Ureter (tissue), 1 donor: ENCODE measurements at regions not wholly inside any gene's neighbourhood (a gene's known extent, or its start where the extent isn't known, plus 50 kb on each side); places are given as distances from the start of the nearest gene placed in this dataset.
"Not testable (repeated sequence)": the region's sequence is repeated elsewhere in the genome, so short reads cannot be mapped to it uniquely, and the experiment has no call there.

Experiments
- DNase-seq: peaks from one replicate; pipeline ENCODE4 v3.0.0-alpha.2; 2020; ENCODE audit warnings: low spot score
- donor health status: DM: yes; HTN: yes; CAD: no.

DNA sequence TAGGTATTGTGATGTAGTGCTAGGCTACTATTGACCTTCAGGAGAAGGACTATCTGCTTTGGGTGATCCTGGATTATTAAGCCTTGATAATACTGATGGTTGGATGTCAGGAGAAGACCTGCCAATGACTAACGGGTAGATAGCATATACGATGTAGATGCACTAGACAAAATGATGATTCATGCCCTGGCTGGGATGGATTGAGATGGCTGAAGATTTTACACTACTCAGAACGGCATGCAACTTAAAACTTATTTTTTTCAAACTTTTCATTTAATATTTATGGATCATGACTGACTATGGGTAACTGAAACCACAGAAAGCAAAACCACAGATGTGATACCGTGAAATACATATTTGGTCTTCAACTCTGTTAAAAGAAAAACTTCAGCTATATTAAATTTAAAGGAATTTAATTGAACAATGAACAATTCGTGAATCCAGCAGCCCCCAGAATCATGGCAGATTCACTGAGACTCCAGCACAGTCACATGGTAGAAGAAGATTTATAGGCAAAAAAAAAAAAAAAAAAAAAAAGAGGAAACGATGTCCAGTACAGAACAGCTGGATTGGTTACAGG lies 124.6 kb upstream of the CDK13 start:
- DNase-seq, result no peak

DNA sequence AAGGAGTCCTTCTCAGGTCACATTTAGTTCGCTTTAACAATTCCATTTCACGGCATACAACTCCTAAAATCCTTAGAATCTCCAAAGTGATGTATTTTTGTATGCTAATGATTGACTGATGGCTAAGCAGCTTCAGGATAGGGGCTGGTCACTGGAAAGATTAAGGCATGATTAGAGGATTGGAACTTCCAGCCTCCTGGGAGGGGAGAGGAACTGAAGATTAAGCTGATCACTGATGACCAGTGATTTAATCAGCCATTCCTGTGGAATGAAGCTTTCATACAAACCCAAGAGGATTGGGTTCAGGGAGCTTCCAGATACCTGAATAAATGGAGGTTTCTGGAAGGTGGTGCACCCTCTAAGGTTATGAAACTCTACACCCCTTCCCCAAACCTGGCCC lies 123.9 kb upstream of the CDK13 start:
- DNase-seq, result no peak

DNA sequence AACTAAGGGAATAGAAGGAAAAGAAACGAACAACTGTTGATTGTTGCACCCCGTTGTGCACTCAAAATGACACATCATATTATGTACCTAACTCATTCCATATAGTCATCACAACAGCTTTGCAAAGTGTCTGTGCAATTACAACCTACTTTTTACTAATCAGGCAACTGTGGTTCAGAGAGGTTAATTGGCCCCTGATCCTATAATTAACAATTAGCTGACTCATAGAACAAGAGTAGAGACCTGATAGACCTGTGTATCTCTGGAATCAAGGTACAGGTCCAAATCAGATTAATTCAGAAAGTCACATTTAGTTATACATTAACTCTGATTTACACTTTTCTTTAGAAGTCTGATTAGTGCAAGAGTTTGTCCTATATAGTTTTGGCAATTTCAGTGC lies 122.5 kb upstream of the CDK13 start:
- no peak for DNase-seq

DNA sequence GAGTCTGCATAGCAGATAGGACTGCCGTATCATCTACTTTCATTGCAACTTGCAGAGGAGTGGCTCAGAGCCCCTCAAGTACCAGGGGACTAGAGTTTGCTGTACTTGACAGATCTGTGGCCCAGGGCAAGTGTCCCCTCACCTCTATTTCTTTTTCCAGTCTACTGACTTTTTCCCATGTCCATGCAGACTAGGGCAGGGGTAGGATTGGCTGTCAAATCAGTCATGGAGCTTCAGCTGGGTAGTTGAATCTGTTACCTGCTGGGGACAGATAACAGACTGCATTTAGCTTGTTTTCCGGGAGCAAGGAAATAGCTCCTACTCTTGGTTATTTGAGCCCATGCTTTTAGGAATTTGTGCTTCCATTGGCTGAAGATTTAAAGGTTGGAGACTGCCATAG lies 121.0 kb upstream of the CDK13 start:
- DNase-seq, result no peak

DNA sequence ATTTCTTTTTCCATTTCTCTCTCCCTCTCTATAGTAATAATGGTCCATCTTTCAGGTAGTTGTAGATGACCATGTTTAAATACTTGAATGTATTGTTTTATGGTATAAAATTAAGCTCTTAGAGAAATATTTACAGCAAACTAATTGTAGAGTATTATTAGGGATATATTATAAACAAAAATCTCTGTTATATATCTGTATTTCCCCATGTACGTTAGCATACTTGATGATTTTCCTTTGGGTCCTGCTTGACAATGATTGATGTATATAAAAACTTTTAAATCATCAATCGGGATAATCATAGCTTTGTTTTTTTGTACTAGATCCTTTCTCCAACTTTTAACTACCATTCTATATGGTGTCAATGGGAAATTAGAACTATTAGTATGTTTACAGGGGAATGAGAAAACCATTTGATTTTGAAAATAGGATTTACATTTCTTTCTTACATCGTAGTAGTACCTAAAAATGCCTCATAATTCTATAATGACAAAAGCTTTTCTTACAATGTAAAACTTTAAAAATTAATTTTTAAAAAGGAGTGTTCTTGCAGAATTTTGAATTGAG lies 117.5 kb upstream of the CDK13 start:
- no peak for DNase-seq

DNA sequence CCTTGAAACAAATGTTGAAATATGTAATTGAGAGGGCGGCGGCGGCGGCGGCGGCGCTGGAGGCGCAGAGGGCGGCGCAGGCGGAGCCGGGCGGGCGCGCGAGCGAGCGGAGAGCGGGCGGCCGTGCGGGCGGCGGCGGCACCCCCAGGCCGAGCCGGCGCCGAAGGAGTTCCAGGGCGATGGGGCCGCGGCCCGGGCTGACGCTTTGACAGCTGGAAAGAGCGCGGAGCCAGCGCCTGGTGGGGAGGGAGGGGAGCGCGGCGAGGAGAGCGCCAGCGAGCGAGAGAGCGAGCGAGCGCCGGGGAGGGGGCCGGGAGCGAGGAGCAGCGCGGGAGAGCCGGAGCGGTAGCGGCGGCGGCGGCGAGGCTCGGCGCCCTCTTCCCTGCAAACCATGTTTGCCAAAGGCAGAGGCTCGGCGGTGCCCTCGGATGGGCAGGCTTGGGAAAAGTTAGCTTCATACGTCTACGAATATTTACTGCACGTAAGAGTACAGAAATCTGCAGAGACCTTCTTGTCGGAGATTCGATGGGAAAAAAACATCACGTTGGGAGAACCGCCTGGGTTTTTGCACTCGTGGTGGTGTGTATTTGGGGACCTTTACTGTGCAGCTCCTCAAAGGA lies 116.8 kb upstream of the CDK13 start:
- peak; percentile 42 for DNase-seq

DNA sequence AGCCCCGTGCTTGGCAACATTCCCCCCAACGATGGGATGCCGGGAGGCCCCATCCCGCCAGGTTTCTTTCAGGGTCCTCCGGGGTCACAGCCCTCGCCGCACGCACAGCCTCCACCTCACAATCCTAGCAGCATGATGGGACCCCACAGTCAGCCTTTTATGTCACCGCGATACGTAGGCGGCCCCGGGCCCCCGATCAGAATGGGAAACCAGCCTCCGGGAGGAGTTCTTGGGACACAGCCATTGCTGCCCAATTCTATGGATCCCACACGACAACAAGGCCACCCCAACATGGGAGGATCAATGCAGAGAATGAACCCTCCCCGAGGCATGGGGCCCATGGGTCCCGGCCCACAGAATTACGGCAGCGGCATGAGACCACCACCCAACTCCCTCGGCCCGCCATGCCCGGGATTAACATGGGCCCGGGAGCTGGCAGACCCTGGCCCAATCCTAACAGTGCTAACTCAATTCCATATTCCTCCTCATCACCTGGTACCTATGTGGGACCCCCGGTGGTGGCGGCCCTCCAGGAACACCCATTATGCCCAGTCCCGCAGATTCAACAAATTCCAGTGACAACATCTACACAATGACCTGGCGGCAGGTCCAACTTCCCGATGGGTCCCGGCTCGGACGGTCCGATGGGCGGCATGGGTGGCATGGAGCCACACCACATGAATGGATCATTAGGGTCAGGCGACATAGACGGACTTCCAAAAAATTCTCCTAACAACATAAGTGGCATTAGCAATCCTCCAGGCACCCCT lies 116.0 kb upstream of the CDK13 start:
- DNase-seq, result not testable (repeated sequence)

DNA sequence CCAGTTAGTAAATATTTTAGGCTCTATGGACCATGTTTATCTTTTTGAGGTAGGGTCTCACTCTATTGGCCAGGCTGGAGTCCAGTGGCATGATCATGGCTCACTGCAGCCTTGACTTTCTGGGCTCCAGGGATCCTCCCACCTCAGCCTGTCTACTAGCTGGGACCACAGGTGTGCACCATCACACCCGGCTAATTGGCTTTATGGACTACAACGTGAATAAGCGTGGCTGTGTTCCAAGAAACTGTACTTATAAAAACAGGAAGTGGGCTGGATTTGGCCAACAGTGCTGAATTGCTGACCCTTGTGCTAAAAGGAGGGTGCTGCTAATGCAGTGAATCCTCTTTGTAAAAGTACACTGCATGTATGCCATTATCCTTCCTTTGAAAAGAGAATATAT lies 111.7 kb upstream of the CDK13 start:
- no peak for DNase-seq

DNA sequence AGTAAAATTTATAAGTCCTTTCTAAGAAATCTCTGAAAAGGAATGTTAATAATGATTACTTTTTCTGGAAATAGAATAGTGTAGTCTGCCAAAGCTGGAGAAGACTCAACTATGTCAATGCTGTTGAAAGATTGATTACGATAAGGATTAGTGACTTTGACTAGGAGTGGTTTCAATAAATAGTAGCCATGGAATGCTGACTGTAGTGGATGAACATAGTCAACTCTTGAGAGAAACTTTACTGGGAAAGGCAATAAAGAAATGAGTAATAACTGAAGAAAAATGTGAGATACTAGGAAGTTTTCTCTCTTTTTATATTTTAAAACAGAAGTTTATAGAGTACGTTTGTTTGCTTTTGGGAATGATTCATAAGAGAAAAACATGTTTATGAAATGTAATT lies 105.0 kb upstream of the CDK13 start:
- no peak for DNase-seq

DNA sequence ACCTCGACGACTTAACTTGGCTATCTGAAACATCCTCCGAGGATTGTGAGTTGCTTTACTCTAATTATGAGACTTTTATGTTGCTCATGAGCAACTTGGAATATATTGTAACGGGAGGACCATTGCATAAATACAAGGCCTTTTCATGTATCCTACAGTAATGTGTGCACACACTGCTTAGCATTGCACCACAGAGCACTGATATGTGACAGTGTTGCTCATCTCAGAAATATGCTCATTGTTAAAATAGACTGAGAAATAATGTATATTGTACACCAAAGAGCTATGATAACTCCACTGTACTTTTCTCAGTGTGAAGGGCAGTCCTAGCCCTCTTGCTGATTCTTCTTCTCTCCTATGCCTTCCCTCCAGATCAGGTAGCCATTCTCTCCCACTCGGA lies 102.8 kb upstream of the CDK13 start:
- DNase-seq, result no peak

DNA sequence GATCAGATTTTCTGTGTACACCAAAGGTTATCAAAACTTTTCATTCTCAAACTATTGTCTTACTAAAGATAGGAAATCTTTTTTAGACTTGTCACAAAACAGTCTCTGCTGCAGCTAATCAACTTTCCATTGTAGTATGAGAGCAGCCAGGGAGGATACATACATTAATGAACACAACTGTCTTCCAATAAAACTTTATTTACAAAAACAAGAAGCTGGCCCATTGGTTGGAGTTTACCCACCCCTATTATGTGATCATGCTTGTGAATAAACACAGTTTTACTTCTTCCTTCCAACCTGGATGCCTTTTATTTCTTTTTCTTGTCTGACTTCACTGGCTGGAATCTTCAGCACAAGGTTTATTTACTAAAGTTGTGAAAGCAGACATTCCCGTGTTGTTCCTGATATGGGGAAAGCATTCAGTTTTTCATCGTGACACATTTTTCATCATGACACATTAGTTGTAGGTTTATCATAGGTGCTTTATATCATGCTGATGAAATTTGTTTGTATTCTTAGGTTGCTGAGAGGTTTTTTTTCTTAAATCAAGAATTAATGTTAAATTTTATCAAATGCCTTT lies 98.5 kb upstream of the CDK13 start:
- DNase-seq, result no peak

DNA sequence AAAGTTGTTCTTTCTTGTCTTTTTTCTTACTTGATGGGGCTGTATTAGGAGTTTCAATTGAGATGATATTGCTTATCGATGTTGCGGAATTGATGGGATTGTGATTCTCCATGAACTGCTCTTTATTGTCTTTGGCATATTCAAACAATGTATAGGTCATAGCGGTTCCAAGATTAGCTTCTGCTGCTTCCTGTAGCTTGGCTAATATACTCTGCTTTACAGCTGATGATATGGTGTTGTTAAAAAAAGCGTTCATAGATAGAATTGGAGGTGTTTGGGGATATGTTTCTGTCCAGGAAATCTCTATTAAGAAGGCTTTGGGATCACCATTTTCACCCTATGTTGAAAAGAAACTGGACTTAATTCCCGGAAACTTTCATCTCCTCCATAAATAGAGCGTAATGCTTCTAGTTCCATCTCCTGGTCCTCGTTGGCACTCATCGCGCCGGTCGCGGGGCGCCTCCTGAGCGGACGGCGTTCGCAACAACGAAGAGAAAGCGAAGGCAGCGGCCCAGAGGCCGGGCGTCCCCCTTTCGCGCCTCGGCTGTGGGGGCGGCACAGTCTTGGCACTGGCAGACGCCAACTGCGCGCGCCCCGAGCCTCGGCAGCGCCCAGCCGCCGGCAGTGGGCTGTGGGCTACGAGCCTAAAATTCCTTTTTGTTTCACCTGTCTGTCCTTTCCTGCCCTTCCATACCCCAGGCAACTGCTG lies 95.3 kb upstream of the CDK13 start:
- not testable (repeated sequence) for DNase-seq

DNA sequence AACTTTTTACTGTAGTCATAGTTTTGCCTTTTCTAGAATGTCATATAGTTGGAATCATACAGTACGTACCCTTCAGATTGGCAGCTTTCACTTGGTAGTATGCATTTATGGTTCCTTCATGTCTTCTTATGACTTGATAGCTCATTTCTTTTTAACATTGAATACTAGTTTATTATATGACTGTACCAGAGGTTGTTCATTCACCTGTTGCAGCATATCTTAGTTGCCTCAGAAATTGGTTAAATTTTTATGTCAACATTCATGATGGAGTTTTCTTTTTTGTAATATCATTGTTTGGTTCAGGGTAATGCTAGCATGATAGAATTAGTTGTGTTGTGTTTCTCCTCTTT lies 94.8 kb upstream of the CDK13 start:
- DNase-seq, result no peak

DNA sequence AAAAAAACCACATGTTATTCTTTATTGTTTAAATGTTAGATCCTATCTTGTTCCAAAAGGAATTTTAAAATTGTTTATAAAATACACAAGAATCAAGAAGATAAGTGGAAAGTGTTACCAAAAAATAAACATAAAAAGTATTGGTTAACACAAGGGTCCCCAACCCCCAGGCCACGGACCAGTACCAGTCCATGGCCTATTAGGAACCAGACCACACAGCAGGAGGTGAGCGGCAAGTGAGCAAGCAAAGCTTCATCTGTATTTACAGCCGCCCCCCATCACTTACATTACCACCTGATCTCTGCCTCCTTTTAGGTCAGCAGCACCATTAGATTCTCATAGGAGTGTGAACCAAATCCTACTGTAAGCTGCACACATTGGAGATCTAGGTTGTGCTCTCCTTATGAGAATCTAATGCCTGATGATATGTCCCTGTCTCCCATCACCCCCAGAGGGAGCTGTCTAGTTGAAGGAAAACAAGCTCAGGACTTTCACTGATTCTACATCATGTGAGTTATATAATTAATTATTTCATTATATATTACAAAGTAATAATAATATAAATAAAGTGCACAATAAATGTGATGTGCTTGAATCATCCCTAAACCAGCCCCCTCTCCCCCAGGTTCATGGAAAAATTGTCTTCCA lies 86.3 kb upstream of the CDK13 start:
- DNase-seq, result not testable (repeated sequence)

DNA sequence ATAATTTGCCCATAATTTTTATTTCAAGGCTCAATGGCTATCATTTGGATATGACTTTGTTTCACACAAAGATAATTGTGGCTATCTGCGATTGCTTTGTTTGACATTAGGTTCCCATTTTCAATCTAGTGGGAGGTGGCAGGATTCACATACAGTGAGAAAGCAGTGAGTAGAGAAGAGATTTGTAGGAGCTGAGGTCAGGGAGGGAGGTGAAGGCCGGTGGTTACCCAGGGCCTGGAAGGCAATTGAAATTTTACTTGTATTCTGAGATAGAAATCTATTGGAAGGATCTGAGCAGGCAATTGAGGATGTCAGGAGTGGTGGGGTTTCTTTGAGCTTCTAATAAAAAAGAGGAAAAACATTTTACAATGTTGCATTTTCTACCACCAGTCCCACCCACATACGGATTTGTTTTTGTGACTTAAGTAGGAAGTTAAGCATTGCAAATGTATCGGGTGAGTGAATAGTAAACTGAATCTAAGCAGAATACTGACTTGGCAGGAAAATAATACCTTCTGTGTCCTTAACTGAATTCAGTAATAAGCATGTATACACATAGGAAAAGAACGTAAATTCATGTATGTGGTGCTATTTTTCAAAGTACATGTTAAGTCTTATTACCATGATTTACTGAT lies 80.1 kb upstream of the CDK13 start:
- DNase-seq, result not testable (repeated sequence)

DNA sequence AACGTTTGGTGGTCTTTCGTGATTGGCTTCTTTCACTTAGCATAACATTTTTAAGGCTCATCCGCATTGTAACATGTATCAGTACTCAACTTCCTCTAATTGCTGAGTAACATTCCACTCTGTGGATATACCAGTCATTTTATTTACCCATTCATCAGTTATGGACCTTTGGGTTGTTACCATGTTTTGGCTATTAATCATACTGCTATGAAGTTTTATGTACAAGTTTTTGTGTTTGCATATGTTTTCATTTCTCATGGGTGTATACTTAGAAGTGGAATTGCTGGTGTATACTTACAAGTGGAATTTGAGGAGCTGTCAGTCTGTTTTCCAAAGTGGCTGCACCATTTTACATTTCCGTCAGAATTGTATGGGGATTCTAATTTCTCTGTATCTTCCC lies 78.4 kb upstream of the CDK13 start:
- DNase-seq, result not testable (repeated sequence)

DNA sequence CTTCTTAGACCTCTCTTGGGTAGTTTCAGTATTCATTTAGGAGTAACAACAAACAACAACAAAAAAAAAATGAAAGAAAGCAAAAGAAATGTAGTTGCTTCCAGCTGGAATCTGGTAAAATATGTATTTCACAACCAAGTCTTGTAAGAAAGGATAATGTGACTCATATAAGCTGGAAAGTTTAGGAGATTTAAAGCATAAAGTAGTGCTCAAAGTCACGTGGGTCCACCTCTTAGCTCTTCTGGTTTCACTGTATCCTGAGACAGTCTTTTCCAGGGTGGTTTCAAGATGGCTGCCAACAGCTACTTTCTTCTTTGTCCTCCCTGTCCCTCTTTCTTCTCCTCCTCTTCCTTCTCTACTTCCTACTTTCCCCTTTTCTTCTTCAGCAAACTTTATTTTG lies 69.5 kb upstream of the CDK13 start:
- DNase-seq, result no peak

DNA sequence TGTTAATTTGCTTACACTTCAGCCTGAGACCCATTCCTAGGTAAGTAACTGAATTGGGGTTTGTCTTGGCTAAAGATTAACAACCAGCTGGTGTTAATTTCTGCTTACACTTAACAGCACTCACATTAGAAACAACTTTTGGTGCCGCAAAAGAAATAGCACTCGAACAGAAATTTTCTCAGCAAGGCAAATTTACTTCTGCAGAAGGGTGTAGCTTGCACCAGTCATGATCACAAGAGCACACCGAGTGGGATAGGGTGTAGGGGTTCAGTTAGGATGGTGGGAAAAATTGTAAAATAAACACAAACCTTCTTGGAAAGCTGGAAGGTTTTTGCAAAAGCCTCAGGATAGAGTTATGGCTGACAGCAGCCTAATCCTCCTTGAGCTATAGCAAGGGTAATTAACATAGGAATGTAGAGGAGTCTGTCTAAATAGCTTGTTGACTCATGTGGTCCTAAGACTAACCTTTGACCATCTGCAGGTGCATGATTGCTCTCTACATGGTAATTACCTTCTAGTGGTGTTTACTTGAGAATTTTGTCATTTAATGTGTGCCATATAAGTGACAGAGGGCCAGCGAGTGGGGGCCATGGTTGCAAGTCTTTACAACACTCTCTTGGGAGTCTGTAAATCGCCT lies 67.8 kb upstream of the CDK13 start:
- DNase-seq, result no peak

DNA sequence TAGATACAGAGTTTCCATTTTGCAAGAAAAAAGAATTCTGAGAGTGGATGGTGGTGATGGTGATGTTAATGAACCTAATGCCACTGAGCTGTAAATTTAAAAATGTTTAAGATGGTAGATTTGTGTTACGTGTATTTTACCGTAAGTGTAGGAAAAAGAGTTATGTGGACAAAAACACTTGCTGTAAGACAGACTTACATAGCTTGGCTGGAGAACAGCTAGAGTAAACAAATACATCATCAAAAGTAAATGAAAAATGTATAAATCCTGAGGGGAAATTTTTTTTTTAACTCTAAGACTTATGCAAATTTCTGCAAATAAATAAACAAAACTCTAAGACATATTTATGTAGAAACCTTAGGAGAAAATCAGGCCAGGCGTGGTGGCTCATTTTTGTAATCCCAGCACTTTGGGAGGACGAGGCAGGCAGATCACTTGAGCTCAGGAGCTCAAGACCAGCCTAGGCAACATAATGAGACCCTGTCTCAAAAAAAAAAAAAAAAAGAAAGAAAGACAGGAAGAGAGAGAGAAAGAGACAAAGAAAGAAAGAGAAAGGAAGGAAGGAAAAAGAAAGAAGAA lies 66.2 kb upstream of the CDK13 start:
- DNase-seq, result no peak

DNA sequence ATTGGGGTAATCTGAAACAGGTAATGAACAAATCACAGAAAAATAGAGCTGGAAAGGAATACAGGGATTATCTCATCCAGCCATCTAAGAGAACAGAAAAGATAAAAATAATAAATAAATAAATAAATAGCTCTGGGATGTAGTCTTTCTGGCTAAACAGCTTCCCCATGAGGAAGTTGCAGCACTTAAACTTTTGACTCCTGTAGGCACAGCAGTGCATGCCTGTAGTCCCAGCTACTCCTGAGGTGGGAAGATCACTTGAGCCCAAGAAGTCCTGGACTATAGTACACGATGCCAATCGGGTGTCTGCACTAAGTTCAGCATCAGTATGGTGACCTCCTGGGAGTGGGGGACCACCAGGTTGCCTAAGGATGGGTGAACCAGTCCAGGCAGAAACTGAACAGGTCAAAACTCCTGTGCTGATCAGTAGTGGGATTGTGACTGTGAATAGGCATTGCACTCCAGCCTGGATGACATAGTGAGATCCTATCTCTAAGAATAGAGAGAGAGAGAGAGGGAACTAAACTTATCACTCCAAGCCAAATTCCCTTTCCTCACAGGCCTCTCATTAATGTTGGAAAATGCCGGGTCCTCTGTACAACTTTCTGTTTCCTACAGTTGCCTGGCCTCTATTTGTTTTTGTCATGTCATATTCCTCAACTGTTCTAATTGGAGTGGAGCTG lies 61.7 kb upstream of the CDK13 start:
- DNase-seq, result no peak
